ENCODE measurements at regions not wholly inside any gene's neighbourhood (a gene's known extent, or its start where the extent isn't known, plus 50 kb on each side); places are given as distances from the start of the nearest gene placed in this dataset.

DNA sequence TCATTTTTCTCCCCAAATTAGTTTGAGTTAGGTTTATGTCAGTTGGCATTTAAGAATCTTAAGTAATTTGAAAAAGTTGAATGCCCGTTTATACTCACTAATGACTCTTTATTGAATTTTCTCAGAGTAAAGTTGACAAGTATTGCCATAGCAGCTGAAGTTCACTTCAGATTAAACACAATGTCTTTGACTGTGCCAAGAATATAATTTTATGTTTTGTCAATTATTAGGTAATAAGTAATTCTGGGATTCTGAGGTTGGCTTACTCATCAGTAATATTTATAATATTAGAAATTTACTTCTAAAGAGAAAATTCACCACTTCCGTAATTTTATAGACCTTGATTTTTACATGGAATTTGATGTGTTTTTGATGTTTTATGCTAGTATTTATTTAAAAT, 369.3 kb upstream of the TMPRSS15 start:
- DNase-seq (ENCODE audit: low read depth): no peak
- TF ChIP-seq, protein P1, sequence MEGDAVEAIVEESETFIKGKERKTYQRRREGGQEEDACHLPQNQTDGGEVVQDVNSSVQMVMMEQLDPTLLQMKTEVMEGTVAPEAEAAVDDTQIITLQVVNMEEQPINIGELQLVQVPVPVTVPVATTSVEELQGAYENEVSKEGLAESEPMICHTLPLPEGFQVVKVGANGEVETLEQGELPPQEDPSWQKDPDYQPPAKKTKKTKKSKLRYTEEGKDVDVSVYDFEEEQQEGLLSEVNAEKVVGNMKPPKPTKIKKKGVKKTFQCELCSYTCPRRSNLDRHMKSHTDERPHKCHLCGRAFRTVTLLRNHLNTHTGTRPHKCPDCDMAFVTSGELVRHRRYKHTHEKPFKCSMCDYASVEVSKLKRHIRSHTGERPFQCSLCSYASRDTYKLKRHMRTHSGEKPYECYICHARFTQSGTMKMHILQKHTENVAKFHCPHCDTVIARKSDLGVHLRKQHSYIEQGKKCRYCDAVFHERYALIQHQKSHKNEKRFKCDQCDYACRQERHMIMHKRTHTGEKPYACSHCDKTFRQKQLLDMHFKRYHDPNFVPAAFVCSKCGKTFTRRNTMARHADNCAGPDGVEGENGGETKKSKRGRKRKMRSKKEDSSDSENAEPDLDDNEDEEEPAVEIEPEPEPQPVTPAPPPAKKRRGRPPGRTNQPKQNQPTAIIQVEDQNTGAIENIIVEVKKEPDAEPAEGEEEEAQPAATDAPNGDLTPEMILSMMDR (IDR thresholded peaks at IDR 0.05; ENCODE audit: control insufficient read depth, insufficient read depth, low read depth, low read length, missing control alignments): no peak
- H3K4me3 ChIP-seq (ENCODE audit: control insufficient read depth, low read depth, low read length): no peak overlapping the region

DNA sequence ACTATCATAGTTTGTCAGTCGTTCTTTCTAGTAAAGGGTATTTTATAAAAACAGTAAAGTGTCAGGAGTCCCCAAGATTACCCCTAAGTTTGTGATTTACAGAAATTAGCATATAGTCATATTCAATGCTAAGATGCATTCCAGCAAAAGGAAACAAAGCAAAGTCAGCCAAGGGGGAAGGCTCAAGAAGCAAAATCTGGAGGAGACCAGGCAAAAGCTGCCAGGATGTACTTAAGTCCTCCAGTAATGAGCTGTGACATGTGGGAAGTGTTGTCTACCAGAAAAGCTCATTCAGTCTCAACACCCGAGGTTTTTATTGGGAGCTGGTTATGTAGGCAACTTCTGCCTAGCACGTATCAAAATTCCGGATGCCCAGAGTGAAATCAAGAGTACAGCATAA, 373.4 kb upstream of the TMPRSS15 start:
- TF ChIP-seq, protein P1 (IDR thresholded peaks at IDR 0.05; ENCODE audit: control insufficient read depth, insufficient read depth, low read depth, low read length, missing control alignments): no peak
- DNase-seq (ENCODE audit: low read depth): no peak
- H3K4me3 ChIP-seq (ENCODE audit: control insufficient read depth, low read depth, low read length): no peak overlapping the region

- TF ChIP-seq, protein P1 (IDR thresholded peaks at IDR 0.05; ENCODE audit: control insufficient read depth, insufficient read depth, low read depth, low read length, missing control alignments): no peak
- H3K4me3 ChIP-seq (ENCODE audit: control insufficient read depth, low read depth, low read length): no peak overlapping the region
- no peak for DNase-seq (ENCODE audit: low read depth)
Observed at GRCh38 chr21:18782721-18783120, 379.1 kb upstream of the TMPRSS15 start.

DNA sequence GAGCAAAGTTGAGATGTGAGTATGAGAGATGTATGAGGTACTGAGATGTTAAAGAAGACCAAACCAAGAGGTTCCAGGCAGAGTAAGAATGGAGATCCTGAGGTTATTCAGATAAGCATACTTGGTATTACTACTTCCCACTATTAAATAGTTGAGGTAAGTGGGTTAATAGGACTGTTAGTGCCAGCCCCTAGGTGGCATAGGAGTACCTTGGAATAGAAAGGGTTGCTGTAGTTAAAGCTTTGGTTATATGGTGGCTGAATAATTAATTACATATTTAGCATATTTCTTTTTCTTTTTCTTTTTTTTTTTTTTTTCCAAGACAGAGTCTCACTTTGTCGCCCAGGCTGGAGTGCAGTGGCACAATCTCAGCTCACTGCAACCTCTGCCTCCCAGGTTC, 397.9 kb upstream of the TMPRSS15 start:
- TF ChIP-seq, protein P1 (IDR thresholded peaks at IDR 0.05; ENCODE audit: control insufficient read depth, insufficient read depth, low read depth, low read length, missing control alignments): no peak
- DNase-seq (ENCODE audit: low read depth): no peak
- no peak overlapping the region for H3K4me3 ChIP-seq (ENCODE audit: control insufficient read depth, low read depth, low read length)

DNA sequence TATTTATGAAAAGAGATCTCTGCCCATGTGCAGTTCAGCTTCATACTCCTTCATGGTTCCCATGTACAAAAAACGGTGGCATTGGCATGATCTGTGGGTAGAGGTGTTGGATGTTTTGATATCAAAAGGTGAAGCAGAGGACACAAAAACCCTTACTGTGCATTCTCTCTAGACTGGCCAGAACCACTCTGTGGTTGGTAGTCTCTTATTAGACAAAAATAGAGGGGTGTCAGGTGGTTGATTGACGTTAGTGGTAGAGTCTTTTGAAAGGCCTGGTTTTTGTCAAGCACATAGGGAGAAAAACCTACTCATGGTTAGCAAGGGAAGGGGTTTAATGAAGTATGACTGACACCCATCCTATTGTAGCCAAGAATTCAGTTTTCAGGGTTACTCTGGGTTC, 400.0 kb upstream of the TMPRSS15 start:
- TF ChIP-seq, protein P1 (IDR thresholded peaks at IDR 0.05; ENCODE audit: control insufficient read depth, insufficient read depth, low read depth, low read length, missing control alignments): no peak
- no peak for DNase-seq (ENCODE audit: low read depth)
- H3K4me3 ChIP-seq (ENCODE audit: control insufficient read depth, low read depth, low read length): no peak overlapping the region

DNA sequence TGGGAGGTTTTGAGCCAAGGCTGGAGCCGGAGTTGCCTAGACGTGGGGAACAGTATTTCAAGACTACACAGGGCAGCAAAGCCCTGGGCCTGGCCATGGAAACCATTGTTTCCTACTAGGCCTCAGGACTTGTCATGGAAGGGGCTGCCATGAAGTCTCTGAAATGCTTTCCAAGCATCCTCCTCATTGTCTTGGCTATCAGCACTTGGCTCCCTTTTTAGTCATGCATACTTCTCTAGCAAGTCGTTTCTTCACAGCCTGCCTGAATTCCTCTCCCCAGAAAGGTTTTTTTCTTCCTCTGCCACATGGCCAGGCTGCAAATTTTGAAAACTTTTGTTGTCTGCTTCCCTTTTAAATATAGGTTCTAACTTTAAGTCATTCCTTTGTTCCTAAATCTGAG, 406.6 kb upstream of the TMPRSS15 start:
- TF ChIP-seq, protein P1 (IDR thresholded peaks at IDR 0.05; ENCODE audit: control insufficient read depth, insufficient read depth, low read depth, low read length, missing control alignments): no peak
- DNase-seq (ENCODE audit: low read depth): no peak
- no peak overlapping the region for H3K4me3 ChIP-seq (ENCODE audit: control insufficient read depth, low read depth, low read length)

DNA sequence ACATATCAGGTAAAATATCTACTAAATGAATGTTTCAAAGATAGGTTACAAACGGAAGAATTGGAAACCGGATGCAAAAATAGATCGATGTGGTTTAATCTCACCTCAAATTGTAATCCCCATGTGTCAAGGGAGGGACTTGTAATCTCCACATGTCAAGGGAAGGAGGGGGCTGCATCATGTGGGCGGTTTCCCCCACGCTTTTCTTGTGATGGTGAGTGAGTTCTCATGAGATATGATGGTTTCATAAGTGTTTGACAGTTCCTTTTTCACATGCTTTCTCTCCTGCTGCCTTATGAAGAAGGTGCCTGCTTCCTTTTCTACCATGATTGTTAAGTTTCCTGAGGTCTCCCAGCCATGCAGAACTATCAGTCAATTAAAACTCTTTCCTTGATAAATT, 408.7 kb upstream of the TMPRSS15 start:
- TF ChIP-seq, protein P1 (IDR thresholded peaks at IDR 0.05; ENCODE audit: control insufficient read depth, insufficient read depth, low read depth, low read length, missing control alignments): no peak
- H3K4me3 ChIP-seq (ENCODE audit: control insufficient read depth, low read depth, low read length): no peak overlapping the region
- DNase-seq (ENCODE audit: low read depth): no peak
